ENCODE measurements at regions not wholly inside any gene's neighbourhood (a gene's known extent, or its start where the extent isn't known, plus 50 kb on each side); places are given as distances from the start of the nearest gene placed in this dataset.
A peak's percentile ranks its signal among the peaks of the same experiment; 100 is the strongest.
"Not testable (repeated sequence)": the region's sequence is repeated elsewhere in the genome, so short reads cannot be mapped to it uniquely, and the experiment has no call there.

GRCh38 chr13:48583859-48584311 lies 51.0 kb upstream of the RCBTB2 start:
- no peak for DNase-seq

GRCh38 chr13:48585456-48585840 lies 52.6 kb upstream of the RCBTB2 start:
- peak; percentile 78 for DNase-seq

- peak; percentile 14 for DNase-seq
Observed at GRCh38 chr13:48586591-48587103, 53.8 kb upstream of the RCBTB2 start.

GRCh38 chr13:48588120-48588519 lies 55.2 kb upstream of the RCBTB2 start:
- DNase-seq: no peak

- peak; percentile 41 for DNase-seq
Observed at GRCh38 chr13:48590141-48590901, 57.4 kb upstream of the RCBTB2 start.

- DNase-seq: not testable (repeated sequence)
Observed at GRCh38 chr13:48591124-48591872, 58.4 kb upstream of the RCBTB2 start.

GRCh38 chr13:48591889-48592687 lies 59.2 kb upstream of the RCBTB2 start:
- no peak for DNase-seq

- peak; percentile 1 for DNase-seq
Observed at GRCh38 chr13:48592688-48593049, 59.8 kb upstream of the RCBTB2 start.

- DNase-seq: no peak
Observed at GRCh38 chr13:48593536-48593935, 60.2 kb upstream of the CYSLTR2 start.

- DNase-seq: no peak
Observed at GRCh38 chr13:48594096-48594815, 59.5 kb upstream of the CYSLTR2 start.

GRCh38 chr13:48595431-48596429 lies 58.0 kb upstream of the CYSLTR2 start:
- peak; percentile 80 for DNase-seq

- no peak for DNase-seq
Observed at GRCh38 chr13:48600374-48601364, 53.1 kb upstream of the CYSLTR2 start.

- DNase-seq: no peak
Observed at GRCh38 chr13:48602296-48603016, 51.3 kb upstream of the CYSLTR2 start.

- DNase-seq: no peak
Observed at GRCh38 chr13:48603375-48603774, 50.4 kb upstream of the CYSLTR2 start.

All from MV-4-11 (cell line).